HepG2 (cell line): ENCODE measurements at regions not wholly inside any gene's neighbourhood (a gene's known extent, or its start where the extent isn't known, plus 50 kb on each side); places are given as distances from the start of the nearest gene placed in this dataset.

ENCODE experiments used
- FOXM1 ChIP-seq: sonication (generic); formaldehyde crosslinking; IDR thresholded peaks from 2 replicates; pipeline ENCODE4 v1.5.0; 2020; ENCODE audit warnings: missing genetic modification reagents
- JUNB ChIP-seq: sonication (generic); formaldehyde crosslinking; IDR thresholded peaks from 2 replicates; pipeline ENCODE4 v1.8.0; 2022; ENCODE audit warnings: missing genetic modification reagents, mild to moderate bottlenecking, borderline replicate concordance
- MYC ChIP-seq: sonication (generic); formaldehyde crosslinking; IDR thresholded peaks from 2 replicates; pipeline ENCODE4 v1.9.0; 2021; ENCODE audit warnings: missing genetic modification reagents, borderline replicate concordance
- NFE2L1 ChIP-seq: sonication (generic); formaldehyde crosslinking; IDR thresholded peaks from 2 replicates; pipeline ENCODE4 v1.4.0; 2020; ENCODE audit warnings: missing genetic modification reagents, mild to moderate bottlenecking, borderline replicate concordance
- PBX3 ChIP-seq: sonication (generic); formaldehyde crosslinking; IDR thresholded peaks from 2 replicates; pipeline ENCODE4 v1.8.1; 2023; ENCODE audit warnings: missing genetic modification reagents, inconsistent platforms, borderline replicate concordance
- PRDM10 ChIP-seq: sonication (generic); formaldehyde crosslinking; IDR thresholded peaks from 2 replicates; pipeline ENCODE4 v1.4.0; 2020; ENCODE audit warnings: low read depth, missing genetic modification reagents
- RNF2 ChIP-seq: fragments of 450-650 bp; conservative IDR thresholded peaks from 2 replicates; pipeline ENCODE4 v1.6.1; 2016; ENCODE audit warnings: low read depth
- ZNF629 ChIP-seq: sonication (generic); formaldehyde crosslinking; conservative IDR thresholded peaks from 2 replicates; pipeline ENCODE4 v1.5.0; 2020; ENCODE audit warnings: missing genetic modification reagents
- TF ChIP-seq, protein P1 (sequence below): IDR thresholded peaks from 2 replicates; pipeline ENCODE4 v1.6.1; 2016; ENCODE audit warnings: missing genetic modification reagents, missing compliant biosample characterization
- TF ChIP-seq, protein P2 (sequence below): sonication (generic); formaldehyde crosslinking; conservative IDR thresholded peaks from 2 replicates; pipeline ENCODE4 v1.4.0; 2020; ENCODE audit warnings: missing genetic modification reagents
- TF ChIP-seq, protein P3 (sequence below): sonication (generic); formaldehyde crosslinking; IDR thresholded peaks from 2 replicates; pipeline ENCODE4 v1.5.0; 2020; ENCODE audit warnings: mild to moderate bottlenecking, missing genetic modification reagents, moderate library complexity

DNA sequence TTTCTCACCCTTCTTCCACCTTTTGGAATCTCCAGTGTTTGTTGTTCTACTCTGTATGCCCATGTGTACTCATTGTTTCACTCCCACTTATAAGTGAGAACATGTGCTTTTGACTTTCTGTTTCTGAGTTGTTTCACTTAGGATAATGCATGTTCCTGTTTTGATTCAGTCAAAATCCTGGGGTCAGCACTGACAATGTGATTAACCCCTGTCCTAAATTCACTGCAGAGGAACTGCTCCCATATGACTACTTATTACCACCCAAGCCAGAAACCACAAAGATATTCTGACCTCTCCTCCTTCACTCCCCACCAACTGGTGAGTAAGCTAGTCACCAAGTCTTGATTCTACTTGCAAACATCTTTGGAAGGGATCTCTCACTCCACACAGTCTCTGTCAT, 251.4 kb upstream of the TCF4 start:
- no peak for TF ChIP-seq MYC (CRISPR knock-in tag)
- TF ChIP-seq FOXM1 (CRISPR knock-in tag): no peak
- TF ChIP-seq PRDM10 (CRISPR knock-in tag): no peak
- no peak for TF ChIP-seq RNF2
- TF ChIP-seq, protein P1, sequence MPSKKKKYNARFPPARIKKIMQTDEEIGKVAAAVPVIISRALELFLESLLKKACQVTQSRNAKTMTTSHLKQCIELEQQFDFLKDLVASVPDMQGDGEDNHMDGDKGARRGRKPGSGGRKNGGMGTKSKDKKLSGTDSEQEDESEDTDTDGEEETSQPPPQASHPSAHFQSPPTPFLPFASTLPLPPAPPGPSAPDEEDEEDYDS (CRISPR knock-in tag): no peak
- TF ChIP-seq, protein P2, sequence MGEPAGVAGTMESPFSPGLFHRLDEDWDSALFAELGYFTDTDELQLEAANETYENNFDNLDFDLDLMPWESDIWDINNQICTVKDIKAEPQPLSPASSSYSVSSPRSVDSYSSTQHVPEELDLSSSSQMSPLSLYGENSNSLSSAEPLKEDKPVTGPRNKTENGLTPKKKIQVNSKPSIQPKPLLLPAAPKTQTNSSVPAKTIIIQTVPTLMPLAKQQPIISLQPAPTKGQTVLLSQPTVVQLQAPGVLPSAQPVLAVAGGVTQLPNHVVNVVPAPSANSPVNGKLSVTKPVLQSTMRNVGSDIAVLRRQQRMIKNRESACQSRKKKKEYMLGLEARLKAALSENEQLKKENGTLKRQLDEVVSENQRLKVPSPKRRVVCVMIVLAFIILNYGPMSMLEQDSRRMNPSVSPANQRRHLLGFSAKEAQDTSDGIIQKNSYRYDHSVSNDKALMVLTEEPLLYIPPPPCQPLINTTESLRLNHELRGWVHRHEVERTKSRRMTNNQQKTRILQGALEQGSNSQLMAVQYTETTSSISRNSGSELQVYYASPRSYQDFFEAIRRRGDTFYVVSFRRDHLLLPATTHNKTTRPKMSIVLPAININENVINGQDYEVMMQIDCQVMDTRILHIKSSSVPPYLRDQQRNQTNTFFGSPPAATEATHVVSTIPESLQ (CRISPR knock-in tag): no peak
- TF ChIP-seq JUNB (CRISPR knock-in tag): no peak
- TF ChIP-seq, protein P3, sequence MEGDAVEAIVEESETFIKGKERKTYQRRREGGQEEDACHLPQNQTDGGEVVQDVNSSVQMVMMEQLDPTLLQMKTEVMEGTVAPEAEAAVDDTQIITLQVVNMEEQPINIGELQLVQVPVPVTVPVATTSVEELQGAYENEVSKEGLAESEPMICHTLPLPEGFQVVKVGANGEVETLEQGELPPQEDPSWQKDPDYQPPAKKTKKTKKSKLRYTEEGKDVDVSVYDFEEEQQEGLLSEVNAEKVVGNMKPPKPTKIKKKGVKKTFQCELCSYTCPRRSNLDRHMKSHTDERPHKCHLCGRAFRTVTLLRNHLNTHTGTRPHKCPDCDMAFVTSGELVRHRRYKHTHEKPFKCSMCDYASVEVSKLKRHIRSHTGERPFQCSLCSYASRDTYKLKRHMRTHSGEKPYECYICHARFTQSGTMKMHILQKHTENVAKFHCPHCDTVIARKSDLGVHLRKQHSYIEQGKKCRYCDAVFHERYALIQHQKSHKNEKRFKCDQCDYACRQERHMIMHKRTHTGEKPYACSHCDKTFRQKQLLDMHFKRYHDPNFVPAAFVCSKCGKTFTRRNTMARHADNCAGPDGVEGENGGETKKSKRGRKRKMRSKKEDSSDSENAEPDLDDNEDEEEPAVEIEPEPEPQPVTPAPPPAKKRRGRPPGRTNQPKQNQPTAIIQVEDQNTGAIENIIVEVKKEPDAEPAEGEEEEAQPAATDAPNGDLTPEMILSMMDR (CRISPR knock-in tag): no peak
- no peak for TF ChIP-seq ZNF629
- TF ChIP-seq PBX3 (CRISPR knock-in tag): no peak
- no peak for TF ChIP-seq NFE2L1
